Stomach (tissue), 4 donors: ENCODE measurements at regions not wholly inside any gene's neighbourhood (a gene's known extent, or its start where the extent isn't known, plus 50 kb on each side); places are given as distances from the start of the nearest gene placed in this dataset.

Experiments
- POLR2A ChIP-seq, 4 donors: fragments of 450-650 bp; IDR thresholded peaks; one replicate each; pipeline ENCODE4 v1.6.1; 2016; ENCODE audit warnings: antibody characterized with exemption in 4 of 4, control low read depth in 2 of 4, mild to moderate bottlenecking in 1 of 4, moderate library complexity in 1 of 4
- TF ChIP-seq, protein P1 (sequence below), 7 experiments: fragments of 450-650 bp in 4 of 7; fragments of 200-600 bp in 3 of 7; sonication (generic) in 3 of 7; IDR thresholded peaks; one replicate each; pipeline ENCODE4 v1.5.1; 2016 to 2019; ENCODE audit warnings: antibody characterized with exemption in 7 of 7, control low read depth in 2 of 7, mild to moderate bottlenecking in 1 of 7

DNA sequence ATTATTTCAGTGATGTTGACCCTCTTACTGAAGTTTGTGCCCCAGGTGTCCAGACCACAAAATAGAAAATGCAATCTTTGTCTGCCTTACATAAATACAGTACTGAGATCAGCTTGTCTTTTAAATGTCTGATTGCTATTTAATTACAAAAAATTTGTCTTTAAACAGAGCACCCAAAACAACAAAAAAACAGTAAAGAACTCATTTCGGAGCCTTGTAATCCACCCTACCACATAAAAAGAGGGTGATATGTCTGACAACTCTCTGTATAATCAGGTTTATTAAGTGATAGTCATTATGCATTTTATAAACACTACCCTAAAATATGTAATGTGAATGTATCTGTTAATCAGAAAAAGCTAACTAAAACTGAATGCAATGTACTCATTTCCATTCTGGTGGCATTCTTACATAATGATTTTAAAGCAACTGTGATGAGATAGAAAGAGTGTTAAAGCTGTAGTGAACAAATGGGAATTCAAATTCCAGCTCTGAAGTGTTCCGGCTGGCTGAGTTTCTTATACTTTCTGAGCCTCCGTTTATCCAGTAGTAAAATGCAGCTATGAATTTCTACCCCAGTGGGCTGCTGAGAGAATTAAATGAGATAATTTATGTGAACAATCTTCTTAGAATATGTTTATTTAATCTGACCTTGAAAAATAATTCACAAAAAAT lies 486.6 kb downstream of the USP25 start:
- TF ChIP-seq, protein P1, sequence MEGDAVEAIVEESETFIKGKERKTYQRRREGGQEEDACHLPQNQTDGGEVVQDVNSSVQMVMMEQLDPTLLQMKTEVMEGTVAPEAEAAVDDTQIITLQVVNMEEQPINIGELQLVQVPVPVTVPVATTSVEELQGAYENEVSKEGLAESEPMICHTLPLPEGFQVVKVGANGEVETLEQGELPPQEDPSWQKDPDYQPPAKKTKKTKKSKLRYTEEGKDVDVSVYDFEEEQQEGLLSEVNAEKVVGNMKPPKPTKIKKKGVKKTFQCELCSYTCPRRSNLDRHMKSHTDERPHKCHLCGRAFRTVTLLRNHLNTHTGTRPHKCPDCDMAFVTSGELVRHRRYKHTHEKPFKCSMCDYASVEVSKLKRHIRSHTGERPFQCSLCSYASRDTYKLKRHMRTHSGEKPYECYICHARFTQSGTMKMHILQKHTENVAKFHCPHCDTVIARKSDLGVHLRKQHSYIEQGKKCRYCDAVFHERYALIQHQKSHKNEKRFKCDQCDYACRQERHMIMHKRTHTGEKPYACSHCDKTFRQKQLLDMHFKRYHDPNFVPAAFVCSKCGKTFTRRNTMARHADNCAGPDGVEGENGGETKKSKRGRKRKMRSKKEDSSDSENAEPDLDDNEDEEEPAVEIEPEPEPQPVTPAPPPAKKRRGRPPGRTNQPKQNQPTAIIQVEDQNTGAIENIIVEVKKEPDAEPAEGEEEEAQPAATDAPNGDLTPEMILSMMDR (IDR thresholded peaks at IDR 0.05), result no peak
- TF ChIP-seq POLR2A (IDR thresholded peaks at IDR 0.05), result no peak
